ENCODE measurements at regions not wholly inside any gene's neighbourhood (a gene's known extent, or its start where the extent isn't known, plus 50 kb on each side); places are given as distances from the start of the nearest gene placed in this dataset.

GRCh38 chr22:22946131-22946530 lies 58.5 kb downstream of the IGLL5 start:
- DNase-seq (ENCODE audit: low read depth), result no peak
- TF ChIP-seq CTCF (conservative IDR thresholded peaks at IDR 0.05; ENCODE audit: low read depth, low read length), result no peak
- no peak overlapping the region for H3K4me3 ChIP-seq (ENCODE audit: low read depth, low read length)

GRCh38 chr22:22948651-22949571 lies 61.3 kb downstream of the IGLL5 start:
- no peak for TF ChIP-seq CTCF (conservative IDR thresholded peaks at IDR 0.05; ENCODE audit: low read depth, low read length)
- peak; percentile 39 for DNase-seq (ENCODE audit: low read depth)
- no peak overlapping the region for H3K4me3 ChIP-seq (ENCODE audit: low read depth, low read length)

- DNase-seq (ENCODE audit: low read depth), result no peak
- no peak for TF ChIP-seq CTCF (conservative IDR thresholded peaks at IDR 0.05; ENCODE audit: low read depth, low read length)
These were observed 62.3 kb downstream of the IGLL5 start for GRCh38 chr22:22949953-22950352.

GRCh38 chr22:22951035-22951434 lies 63.4 kb downstream of the IGLL5 start:
- TF ChIP-seq CTCF (conservative IDR thresholded peaks at IDR 0.05; ENCODE audit: low read depth, low read length), result no peak
- no peak for DNase-seq (ENCODE audit: low read depth)
- no peak overlapping the region for H3K4me3 ChIP-seq (ENCODE audit: low read depth, low read length)

More at GRCh38 chr22:22949953-22950352, 62.3 kb downstream of the IGLL5 start:
- H3K4me3 ChIP-seq (ENCODE audit: low read depth, low read length), result no peak overlapping the region

- TF ChIP-seq CTCF (conservative IDR thresholded peaks at IDR 0.05; ENCODE audit: low read depth, low read length), result no peak
- no peak for DNase-seq (ENCODE audit: low read depth)
- no peak overlapping the region for H3K4me3 ChIP-seq (ENCODE audit: low read depth, low read length)
These were observed 65.1 kb downstream of the IGLL5 start for GRCh38 chr22:22952531-22953280.

GRCh38 chr22:22953791-22954190 lies 66.2 kb downstream of the IGLL5 start:
- DNase-seq (ENCODE audit: low read depth), result no peak
- TF ChIP-seq CTCF (conservative IDR thresholded peaks at IDR 0.05; ENCODE audit: low read depth, low read length), result no peak
- H3K4me3 ChIP-seq (ENCODE audit: low read depth, low read length), result no peak overlapping the region

Measured in choroid plexus epithelial cell (primary cell).